ENCODE measurements at regions not wholly inside any gene's neighbourhood (a gene's known extent, or its start where the extent isn't known, plus 50 kb on each side); places are given as distances from the start of the nearest gene placed in this dataset.
"Not testable (repeated sequence)": the region's sequence is repeated elsewhere in the genome, so short reads cannot be mapped to it uniquely, and the experiment has no call there.

DNA sequence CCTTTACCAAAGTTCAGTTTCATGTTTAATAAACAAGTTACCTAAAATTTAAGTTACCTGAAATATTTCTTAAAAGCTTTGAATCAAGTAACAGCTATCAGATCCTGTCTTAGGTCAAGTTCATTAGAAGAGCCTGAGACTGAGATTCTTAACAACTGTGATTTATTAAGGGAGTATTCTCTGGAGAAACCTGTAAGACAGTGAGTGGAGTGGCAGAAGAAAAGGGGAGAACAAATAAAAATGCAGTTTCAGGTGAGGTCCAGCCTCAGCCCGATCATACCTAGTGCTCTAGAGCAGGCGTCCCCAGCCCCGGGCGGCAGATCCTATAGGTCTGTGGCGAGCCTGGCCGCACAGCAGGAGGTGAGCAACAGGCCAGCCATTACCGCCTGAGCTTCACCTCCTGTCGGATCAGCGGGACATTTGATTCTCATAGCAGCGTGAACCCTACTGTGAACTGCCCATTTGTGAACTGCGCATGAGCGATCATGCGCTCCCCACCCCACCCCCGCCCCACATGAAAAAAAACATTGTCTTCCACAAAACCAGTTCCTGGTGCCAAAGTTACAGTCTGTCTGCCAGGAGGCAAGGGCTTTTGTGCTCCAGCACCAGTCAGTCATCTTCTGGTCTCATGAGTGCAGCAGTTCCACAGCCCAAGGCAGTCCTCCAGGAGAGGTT lies 59.2 kb upstream of the ADGRB3 start:
- no peak for DNase-seq

DNA sequence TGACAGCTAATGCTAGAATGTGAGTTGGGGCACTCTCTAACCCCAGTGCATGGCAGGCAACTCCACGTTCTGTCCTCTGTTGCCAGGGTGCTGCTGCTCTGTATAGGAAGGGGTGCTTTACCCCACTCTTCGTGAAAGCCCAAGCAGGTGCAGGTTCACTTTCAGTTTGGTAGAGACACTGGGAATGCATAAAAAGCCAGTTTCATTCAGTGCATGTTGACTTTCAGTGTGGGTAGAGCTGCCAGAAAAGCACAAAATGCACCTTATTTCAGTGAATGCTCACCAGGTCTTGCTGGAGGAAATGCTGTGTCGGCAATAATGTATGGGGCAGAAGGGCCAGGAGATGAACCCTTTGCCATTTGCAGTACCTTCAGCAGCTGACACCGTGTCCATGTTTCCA lies 62.1 kb upstream of the ADGRB3 start:
- DNase-seq: no peak

DNA sequence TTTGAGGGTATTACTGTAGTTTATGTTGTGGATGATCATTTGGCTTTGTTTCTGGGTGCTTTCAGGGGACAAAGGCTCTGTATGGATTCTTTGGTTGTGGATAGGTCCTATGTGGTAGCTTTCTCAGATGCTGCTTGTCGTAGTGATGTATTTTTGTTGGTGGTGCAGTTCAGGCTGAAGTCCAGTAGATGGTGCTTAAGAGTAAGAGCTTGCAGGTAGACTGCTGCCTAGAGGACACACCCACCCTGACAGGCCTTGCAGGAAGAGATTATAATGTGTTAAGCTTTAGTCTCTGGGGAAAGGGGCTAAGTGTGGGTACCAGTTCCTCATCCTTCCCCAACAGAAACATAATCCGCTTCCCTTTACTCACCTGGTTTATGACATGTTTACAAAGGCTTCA lies 62.6 kb upstream of the ADGRB3 start:
- no peak for DNase-seq

DNA sequence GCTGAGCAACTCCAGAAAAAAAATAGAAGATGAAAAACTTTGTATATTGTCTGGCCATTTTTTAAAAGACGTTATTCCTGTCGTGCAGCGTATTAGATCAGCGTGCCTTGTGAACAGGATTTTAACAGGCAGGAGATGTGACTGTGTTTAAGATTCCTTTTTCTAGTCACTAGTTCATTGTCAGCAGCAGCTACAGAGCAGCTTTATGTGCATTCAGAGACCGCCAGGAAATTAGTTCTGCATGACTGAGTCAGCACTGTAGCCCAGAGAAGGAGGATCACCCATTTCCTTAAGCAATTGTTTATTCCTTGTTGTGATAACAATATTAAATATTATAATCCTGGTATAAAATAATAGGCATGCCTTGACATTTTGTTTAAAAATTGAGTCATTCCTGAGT lies 75.4 kb upstream of the ADGRB3 start:
- DNase-seq: no peak

DNA sequence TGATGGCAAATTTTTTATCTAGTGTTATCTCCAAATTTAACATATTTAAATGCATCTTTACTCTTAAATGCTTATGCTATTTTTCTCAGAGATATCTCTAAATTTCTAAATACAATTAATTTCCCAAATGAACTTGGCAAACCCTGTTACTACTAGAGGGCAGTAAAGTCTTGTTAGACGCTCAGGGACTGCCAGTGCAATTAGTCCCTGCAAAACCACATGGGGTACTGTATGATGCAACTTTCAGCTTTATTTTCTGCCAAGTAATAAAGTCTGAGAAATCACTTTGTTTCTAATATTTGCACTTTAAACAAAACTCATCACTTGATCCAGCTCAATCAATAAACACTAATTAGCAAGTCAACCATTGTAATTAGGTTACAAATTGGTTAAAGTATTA lies 76.0 kb upstream of the ADGRB3 start:
- DNase-seq: no peak

DNA sequence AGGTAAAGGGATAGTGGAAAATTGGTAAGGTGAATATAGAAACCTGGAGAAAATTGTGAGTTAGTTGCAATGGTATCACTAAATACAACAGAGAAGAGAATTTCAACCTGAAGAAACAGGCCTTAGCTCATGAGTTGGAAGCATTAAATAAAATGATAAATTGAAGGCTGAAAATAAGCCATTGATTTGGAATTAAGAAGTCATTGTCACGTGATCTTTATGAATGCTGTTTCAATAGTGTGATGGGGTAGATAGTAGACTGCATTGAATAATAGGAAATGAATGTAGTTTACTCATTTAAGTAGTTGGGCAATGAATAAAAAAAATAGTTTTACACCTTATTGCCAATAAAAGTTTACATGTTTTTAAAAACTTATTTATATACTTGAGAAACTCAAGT lies 88.5 kb upstream of the ADGRB3 start:
- DNase-seq: no peak

DNA sequence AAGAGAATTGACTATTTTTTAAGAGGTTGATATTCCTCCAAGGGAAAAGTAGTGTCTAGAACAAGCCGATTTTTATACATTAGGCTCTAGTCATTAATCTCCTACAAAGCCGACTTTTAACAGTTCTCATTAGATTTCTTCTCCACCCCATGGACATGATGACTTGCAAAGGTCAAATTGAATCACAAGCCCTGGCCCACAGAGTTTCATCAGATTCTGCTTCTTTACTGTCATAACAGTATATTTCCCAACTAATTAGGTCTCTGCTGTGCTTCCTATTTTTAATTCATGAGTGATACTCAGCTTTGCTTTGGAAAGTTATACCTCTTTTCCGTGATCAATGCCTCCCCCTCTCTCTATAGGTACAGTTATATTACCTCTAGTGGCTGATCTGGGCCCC lies 90.6 kb upstream of the ADGRB3 start:
- no peak for DNase-seq

DNA sequence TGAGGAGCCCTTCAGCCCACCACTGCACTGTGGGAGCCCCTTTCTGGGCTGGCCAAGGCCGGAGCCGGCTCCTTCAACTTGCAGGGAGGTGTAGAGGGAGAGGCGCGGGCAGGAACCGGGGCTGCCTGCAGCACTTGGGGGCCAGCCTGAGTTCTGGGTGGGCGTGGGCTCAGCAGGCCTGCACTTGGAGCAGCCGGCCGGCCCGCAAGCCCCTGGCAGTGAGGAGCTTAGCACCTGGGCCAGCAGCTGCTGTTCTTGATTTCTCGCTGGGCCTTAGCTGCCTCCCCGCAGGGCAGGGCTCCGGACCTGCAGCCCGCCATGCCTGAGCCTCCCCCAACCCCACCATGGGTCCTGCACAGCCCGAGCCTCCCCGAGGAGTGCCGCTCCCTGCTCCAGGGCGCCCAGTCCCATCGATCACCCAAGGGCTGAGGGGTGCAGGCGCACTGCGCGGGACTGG lies 101.7 kb upstream of the ADGRB3 start:
- no peak for DNase-seq

DNA sequence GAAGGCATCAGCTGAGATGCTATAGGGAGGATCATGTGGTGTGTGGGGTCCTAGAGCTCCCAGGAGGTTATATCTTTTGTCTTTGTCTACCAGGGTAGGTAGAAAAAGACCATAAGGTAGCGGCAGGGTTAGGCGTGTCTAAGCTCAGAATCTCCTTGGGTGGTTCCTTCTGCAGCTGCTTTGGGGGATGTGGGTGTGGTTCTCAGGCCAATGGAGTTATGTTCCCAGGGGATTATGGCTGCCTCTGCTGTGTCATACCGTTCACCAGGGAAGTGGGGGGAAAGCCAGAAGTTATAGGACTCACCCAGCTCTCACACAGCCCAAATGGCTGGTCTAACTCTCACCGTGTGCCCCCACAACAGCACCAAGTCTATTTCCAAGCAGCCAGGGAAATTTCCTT lies 107.4 kb upstream of the ADGRB3 start:
- DNase-seq: no peak

DNA sequence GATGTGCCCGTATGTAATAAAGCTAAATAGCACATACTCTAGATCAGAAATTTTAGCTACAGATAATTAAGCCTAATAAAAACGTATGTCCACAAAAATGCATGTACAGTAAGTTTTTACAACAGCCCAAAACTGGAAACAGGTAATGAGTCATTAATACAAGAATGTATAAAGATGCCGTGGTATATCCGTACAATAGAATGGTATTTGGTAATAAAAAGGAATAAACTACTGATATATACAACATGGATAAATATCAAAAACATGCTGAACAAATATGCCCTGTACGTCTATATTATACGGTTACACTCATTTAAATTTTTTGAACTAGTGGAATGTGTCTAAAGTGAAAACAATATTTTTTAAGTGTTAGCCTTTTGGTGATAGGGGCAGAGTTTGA lies 128.2 kb upstream of the ADGRB3 start:
- no peak for DNase-seq

DNA sequence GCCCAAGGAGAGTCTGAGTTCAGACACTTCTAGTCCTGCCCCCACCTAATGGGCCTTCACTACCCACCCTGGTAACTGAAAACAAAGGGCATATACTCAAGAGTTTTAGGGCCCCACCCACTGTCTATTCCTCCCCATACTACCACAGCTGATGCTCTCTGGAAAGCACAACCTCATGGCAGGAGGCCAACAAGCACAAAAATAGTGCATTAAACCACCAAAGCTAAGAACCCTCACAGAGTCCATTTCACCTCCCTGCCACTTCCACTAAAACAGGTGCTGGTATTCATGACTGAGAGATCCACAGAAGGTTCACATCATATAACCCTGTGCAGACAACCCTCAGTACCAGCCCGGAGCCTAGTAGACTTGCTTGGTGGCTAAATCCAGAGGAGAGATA lies 132.1 kb upstream of the ADGRB3 start:
- no peak for DNase-seq

DNA sequence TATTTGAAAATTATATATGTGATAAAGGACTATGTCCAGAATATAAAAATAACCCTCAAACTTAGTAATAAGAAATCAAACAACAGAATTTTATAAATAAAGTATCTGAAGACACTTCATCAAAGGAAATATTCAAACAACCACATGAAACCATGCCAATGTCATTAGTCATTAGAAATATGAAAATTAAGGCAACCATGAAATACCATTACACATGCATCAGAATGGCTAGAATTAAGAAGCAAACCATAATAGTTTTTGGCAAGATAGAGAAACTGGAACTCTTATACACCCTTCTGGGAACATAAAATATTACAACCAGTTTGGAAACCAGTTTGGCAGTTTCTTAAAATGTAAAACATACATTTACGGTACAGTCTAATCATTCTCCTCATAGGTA lies 137.2 kb upstream of the ADGRB3 start:
- DNase-seq: no peak

DNA sequence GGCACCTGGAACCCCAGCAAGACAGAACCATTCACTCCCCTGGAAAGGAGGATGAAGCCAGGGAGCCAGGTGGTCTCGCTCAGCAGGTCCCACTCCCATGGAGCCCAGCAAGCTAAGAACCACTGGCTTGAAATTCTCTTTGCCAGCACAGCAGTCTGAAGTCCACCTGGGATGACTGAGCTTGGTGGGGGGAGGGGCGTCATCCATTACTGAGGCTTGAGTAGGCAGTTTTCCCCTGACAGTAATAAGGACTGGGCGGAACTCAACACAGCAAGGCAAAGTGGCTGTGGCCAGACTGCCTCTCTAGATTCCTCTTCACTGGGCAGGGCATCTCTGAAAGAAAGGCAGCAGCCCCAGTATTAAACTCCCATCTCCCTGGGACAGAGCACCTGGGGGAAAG lies 140.2 kb upstream of the ADGRB3 start:
- DNase-seq: not testable (repeated sequence)

DNA sequence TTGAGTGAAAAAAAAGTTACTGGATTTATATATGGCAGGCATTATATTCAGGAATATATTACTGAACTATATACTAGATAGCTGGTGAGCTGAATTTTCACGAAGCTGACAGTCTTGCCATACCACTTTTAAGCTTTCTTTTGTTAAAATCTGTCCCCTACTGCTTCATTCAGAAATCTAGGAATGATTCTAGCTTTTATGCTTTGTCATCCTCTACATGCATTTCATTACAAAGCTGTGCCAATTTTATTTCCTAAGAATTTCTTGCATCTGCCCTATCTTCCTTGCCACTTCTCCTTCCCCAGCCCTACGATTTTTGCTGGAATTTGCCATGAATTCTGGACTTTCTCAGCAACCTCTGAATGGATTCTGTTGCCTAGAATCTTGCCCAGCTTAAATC lies 158.5 kb upstream of the ADGRB3 start:
- no peak for DNase-seq

DNA sequence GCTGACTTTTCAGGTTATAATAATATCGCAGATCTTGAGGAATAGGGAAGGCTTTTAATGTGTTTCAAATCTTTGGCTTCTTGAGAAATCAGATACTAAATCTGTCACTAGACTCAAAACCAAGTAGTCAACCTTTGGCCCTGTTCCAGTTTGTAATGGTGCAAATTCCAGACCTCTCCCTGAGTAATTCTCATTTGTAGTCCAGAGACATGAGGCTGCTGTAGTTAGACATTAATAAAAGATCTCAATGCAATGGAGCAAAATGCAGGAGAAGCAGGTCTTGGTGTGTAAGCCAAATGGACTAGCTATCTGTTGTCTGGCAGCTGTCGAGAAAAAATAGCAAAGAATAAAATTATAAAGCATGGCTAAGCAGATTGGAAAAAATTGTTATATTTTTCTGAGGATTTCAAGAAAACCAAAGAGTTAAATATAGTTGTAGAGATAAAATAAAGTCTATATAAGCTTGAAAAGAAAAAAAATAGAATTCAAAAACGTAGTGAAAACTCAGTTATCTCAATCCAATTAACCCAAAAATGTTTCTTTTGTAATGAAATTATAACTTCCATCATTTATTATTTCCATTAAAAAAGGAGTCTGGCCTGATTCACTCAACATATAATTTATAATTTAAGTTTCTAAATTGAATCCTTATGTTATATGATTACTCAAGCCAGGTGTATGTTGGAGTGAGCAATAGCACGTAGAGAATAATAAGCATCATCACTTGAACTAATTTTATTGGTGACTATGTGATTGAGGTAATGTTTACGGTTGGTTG lies 161.5 kb upstream of the ADGRB3 start:
- no peak for DNase-seq

DNA sequence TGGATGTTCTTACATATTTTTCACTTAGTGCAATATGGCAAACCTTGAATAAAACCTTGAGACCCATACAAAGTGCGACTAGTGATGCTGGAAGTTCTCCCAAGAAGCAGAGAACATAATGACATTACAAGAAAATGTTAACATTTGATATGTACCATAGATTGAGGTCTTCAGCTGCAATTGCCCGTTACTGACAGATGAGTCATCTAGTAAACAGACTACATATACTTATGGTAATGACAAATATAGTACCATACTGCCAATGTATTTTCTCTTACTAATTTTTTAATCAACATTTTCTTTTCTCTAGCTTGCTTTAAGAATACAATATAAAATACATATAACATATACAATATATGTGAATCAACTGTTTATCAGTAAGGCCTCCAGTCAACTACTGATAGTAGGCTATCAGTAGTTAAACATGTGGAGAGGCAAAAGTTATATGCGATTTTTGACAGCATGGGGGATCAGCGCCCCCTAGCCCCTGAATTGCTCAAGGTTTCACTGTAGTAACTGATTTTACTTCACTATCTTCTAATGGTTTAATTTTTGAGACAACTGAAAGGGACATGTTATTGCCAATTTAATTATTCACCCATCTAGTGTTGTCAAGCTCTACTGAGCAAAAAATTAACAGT lies 166.7 kb upstream of the ADGRB3 start:
- DNase-seq: no peak

DNA sequence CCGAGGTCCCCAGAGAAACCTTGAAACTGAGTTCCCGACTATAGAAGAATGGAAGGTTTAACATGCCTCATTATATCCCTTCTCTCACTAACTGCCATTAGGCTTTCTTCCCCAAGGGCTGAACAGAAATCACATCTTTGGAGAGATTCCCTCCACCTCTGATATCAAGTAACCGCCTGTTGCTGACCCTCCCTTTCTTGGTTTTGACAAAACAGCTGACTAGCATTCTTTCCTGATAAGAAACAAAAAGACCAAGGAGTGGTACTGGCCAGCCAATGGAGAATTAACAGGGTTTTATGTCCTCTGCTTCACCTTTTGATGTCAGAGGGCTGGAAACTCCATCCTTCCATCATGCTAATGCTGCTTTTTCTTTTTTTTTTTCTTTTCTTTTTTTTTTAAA lies 176.6 kb upstream of the ADGRB3 start:
- DNase-seq: no peak

DNA sequence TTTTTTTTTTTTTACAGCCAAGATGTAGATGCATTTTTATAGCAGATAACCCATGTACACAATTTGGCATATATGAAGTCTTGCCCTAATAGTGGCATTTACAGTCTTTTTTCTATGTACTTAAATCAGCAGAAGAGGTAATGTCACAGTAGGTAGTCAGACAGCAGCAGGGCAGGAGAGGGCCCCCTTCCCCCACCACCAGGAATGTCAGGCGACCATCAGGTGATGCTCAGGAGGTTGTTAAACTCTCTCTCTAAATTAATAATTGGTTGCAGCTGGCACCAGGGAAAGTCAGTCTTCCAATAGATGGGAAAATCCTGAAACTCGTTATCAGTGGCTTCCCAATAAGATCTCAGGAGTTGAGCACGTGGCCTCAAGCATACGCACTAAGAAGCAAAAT lies 188.0 kb upstream of the ADGRB3 start:
- no peak for DNase-seq

DNA sequence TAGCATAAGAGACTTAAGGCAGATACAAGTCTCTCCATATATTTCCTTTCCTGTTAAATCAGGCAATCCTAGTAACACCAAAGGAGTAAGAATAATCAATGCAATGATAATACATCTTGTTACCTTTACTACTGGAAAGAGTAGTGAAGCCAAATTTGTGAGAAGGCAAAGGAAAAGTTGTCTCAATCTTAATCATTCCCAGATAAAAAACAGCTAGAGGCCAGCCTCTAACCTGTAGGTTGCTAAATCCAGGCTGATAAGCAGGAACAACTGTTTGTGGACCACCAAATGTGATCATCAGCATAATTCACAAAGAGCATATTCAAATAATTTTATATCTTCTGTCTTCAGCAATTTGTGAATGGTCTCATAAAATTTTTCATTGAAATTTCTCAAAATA lies 189.2 kb upstream of the ADGRB3 start:
- no peak for DNase-seq

DNA sequence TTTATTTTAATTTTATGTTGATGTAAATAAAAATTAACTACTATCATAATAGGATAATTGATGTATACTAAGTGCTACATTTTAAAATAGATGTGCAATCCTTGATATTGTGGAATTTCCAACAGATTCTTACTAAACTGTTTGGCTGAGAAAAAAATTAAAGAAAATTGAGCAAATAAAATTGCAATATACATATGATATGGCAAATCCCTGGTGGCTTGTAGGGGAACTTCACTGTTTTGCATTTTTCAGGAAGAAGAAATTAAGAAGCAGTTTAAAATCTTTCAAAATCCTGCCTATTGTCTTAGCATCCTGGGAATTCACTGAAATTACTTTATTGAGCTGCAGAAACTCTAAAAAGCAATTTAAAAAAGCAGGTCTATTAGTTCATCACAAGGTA lies 191.4 kb upstream of the ADGRB3 start:
- no peak for DNase-seq

DNA sequence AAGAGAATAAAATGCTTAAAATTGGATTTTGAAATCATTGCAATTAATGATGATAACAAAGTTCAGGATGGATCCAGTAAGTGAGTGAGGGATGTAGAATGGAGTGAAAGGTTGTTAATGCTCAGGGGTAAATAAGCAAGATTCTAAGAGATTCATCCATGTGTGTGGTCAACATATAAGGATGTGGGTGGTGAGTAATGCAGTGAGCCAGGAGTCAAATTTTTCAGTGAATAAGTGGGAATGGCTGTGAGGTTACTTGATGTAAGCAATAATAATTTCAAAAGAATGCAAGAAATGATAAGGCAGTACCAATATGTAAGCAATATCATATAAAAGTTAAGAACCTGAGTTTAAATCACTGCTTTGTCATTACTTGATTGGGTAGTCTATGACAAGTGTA lies 207.5 kb upstream of the ADGRB3 start:
- DNase-seq: no peak

DNA sequence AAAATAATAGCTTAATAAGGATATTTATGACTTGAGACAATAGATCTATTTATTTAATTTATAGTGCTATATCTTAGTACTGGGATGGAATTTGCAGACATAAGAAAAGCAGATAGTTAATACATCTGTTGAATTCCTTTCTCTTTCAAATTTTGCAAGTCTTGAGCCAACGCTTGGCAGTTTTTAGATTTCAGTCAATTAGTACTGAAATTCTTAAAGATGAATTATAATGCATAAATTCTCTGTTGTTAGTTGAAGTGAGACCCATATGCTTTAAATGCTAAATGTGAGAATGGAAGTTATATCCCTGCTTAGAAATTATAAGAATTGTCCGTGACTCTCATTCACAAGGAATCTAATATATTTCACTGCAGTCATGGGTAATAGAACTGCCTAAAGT lies 225.1 kb upstream of the ADGRB3 start:
- DNase-seq: no peak

DNA sequence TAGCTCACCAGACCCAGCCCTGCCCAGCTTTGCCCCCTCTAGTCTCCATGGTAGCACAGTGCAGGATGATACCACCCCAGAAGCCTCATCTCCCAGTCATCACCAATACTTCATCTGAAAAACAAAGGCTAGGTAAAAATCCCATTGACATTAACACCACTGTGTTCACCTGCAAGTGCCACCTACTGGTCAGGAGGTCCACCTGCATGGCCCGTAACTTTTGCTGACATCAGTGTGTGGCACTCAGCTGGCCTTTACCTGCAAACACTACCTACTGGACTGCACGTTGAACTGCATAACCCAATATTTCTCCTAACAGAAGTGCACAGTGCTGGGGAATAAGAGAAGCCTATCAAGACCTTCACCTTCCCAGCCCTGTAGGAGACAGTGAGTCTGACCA lies 234.7 kb upstream of the ADGRB3 start:
- DNase-seq: no peak

DNA sequence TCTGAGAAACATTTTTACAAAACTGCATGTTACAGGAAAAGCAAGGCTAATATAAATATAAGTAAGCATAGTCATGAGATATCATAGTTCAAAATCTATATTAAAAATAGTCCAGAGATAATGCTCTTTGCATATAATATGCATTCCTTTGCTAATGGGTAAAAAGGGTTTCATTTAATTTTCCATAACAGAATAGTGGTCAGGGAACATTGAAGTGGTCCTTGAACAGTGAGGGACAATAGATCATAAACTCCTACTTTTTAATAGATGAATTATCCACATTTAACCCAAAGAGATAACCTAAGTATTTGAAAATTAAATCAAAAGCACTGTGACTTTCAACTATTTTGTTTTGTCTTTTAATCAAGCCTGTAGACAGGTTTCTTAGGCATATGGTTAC lies 243.1 kb upstream of the ADGRB3 start:
- DNase-seq: no peak

Data from dermis blood vessel endothelial cell (primary cell).